CD14-positive monocyte (primary cell): ENCODE measurements at regions not wholly inside any gene's neighbourhood (a gene's known extent, or its start where the extent isn't known, plus 50 kb on each side); places are given as distances from the start of the nearest gene placed in this dataset.

Experiments
- DNase-seq, 3 donors: peaks; one replicate each; pipeline ENCODE4 v3.0.0-alpha.2; 2011 to 2022
- H2AFZ ChIP-seq: 2 replicates; pipeline ENCODE4 v1.6.0; 2012; ENCODE audit warnings: mild to moderate bottlenecking, low read depth, low read length, inconsistent platforms; ENCODE audit not compliant: insufficient read depth, poor library complexity, severe bottlenecking
- H3K27ac ChIP-seq, 2 donors: 1 replicate in 1 of 2; 2 replicates in 1 of 2; pipeline ENCODE4 v1.5.1; 2012 to 2013; ENCODE audit warnings: low read length in 2 of 2, control low read depth in 1 of 2, inconsistent platforms in 1 of 2, low read depth in 1 of 2, mild to moderate bottlenecking in 1 of 2
- H3K27me3 ChIP-seq, 2 donors: one replicate each; pipeline versions ENCODE4 v1.6.0 to v1.6.1; 2011 to 2013; ENCODE audit warnings: low read length in 2 of 2; ENCODE audit not compliant: control insufficient read depth in 2 of 2, insufficient read depth in 2 of 2
- H3K36me3 ChIP-seq, 2 donors: replicated peaks in 1 of 2; 1 replicate in 1 of 2; 2 replicates in 1 of 2; pipeline versions ENCODE4 v1.5.1 to v1.6.1; 2012 to 2013; ENCODE audit warnings: low read length in 2 of 2, control low read depth in 1 of 2, inconsistent platforms in 1 of 2, mild to moderate bottlenecking in 1 of 2; ENCODE audit not compliant: insufficient read depth in 2 of 2, control insufficient read depth in 1 of 2
- H3K4me1 ChIP-seq, 2 donors: 1 replicate in 1 of 2; 2 replicates in 1 of 2; pipeline versions ENCODE4 v1.5.1 to v1.6.1; 2012 to 2013; ENCODE audit warnings: low read length in 2 of 2, control low read depth in 1 of 2, inconsistent platforms in 1 of 2, mild to moderate bottlenecking in 1 of 2, moderate library complexity in 1 of 2; ENCODE audit not compliant: insufficient read depth in 2 of 2, control insufficient read depth in 1 of 2
- H3K4me2 ChIP-seq: replicated peaks from 2 replicates; pipeline ENCODE3; 2012; ENCODE audit warnings: low read length, moderate library complexity, mild to moderate bottlenecking; ENCODE audit not compliant: poor library complexity, severe bottlenecking; ENCODE audit errors: extremely low read depth
- H3K4me3 ChIP-seq, 3 experiments: fragments of 200-600 bp in 1 of 3; sonication (generic) in 1 of 3; replicated peaks in 1 of 3; 1 replicate in 2 of 3; 2 replicates in 1 of 3; pipeline ENCODE4 v1.5.1; 2011 to 2013; ENCODE audit warnings: low read length in 3 of 3, mild to moderate bottlenecking in 3 of 3, control low read depth in 2 of 3, low read depth in 2 of 3, inconsistent platforms in 1 of 3, moderate library complexity in 1 of 3
- H3K79me2 ChIP-seq: 2 replicates; pipeline ENCODE4 v1.6.0; 2012; ENCODE audit warnings: mild to moderate bottlenecking, control low read depth, inconsistent platforms, low read length, moderate library complexity; ENCODE audit not compliant: insufficient read depth
- H3K9ac ChIP-seq: 2 replicates; pipeline ENCODE4 v1.6.0; 2017; ENCODE audit warnings: low read length, mild to moderate bottlenecking; ENCODE audit not compliant: insufficient read depth, poor library complexity, severe bottlenecking
- H3K9me3 ChIP-seq, 2 donors: replicated peaks in 1 of 2; 1 replicate in 1 of 2; 2 replicates in 1 of 2; pipeline versions ENCODE4 v1.5.1 to v1.6.1; 2012 to 2013; ENCODE audit warnings: low read length in 2 of 2, control low read depth in 1 of 2; ENCODE audit not compliant: control insufficient read depth in 1 of 2, insufficient read depth in 1 of 2
- H4K20me1 ChIP-seq: 2 replicates; pipeline ENCODE4 v1.6.0; 2012; ENCODE audit warnings: mild to moderate bottlenecking, low read length, control low read depth, moderate library complexity; ENCODE audit not compliant: insufficient read depth
- H3K27ac Mint-ChIP-seq, 7 donors: one replicate each; pipeline ENCODE4 v1.8.0; 2020; ENCODE audit warnings: mild to moderate bottlenecking in 7 of 7, mixed read lengths in 7 of 7, moderate library complexity in 6 of 7, inconsistent platforms in 2 of 7
- H3K27me3 Mint-ChIP-seq, 3 donors: one replicate each; pipeline ENCODE4 v1.8.0; 2021 to 2022; ENCODE audit warnings: low read depth in 3 of 3, mild to moderate bottlenecking in 3 of 3, mixed read lengths in 3 of 3, moderate library complexity in 3 of 3, inconsistent platforms in 1 of 3
- H3K36me3 Mint-ChIP-seq, 2 donors: one replicate each; pipeline ENCODE4 v1.8.0; 2020; ENCODE audit warnings: mixed read lengths in 2 of 2, inconsistent platforms in 1 of 2, mild to moderate bottlenecking in 1 of 2
- H3K4me1 Mint-ChIP-seq: one replicate; pipeline ENCODE4 v1.8.0; 2020; ENCODE audit warnings: mild to moderate bottlenecking, mixed read lengths
- H3K4me3 Mint-ChIP-seq, 2 donors: one replicate each; pipeline ENCODE4 v1.8.0; 2020; ENCODE audit warnings: mild to moderate bottlenecking in 2 of 2, mixed read lengths in 2 of 2, moderate library complexity in 1 of 2
- H3K9me3 Mint-ChIP-seq, 7 donors: one replicate each; pipeline ENCODE4 v1.8.0; 2020 to 2022; ENCODE audit warnings: mixed read lengths in 7 of 7, mild to moderate bottlenecking in 6 of 7, moderate library complexity in 6 of 7, inconsistent platforms in 2 of 7
- CTCF ChIP-seq: fragments of 200-600 bp; IDR thresholded peaks from one replicate; pipeline ENCODE4 v1.8.0; 2022; ENCODE audit warnings: antibody characterized with exemption, mild to moderate bottlenecking
- WGBS: methylation state at CpG from one replicate; pipeline ENCODE4 v1.1.5; 2013; ENCODE audit warnings: missing lambda C conversion rate; ENCODE audit not compliant: insufficient coverage; 5-methylcytosine and 5-hydroxymethylcytosine counted together
- intact Hi-C, 2 donors: fragments of 100-400 bp; cut with micrococcal nuclease; formaldehyde crosslinking; loops; one replicate each; pipeline versions ENCODE4 v1.15.0 to v1.15.1; 2023

GRCh38 chr2:60302377-60303126, 250.9 kb downstream of the BCL11A start:
- H3K4me3 ChIP-seq = no peak overlapping the region
- intact Hi-C loops = no loop called here
- H3K36me3 Mint-ChIP-seq = no peaks in the 10 kb centered on the region
- H3K27me3 Mint-ChIP-seq = peaks cover 0 to 9% (median 0%) of the 10 kb centered on the region in 3 donors
- H3K36me3 ChIP-seq = no peaks in the 10 kb centered on the region
- H3K4me1 ChIP-seq = peaks cover 48% of the 10 kb centered on the region in 2 donors
- no peak for TF ChIP-seq CTCF
- no peak overlapping the region for H3K9ac ChIP-seq
- H3K4me1 Mint-ChIP-seq = peaks cover 55% of the 10 kb centered on the region
- H3K27ac Mint-ChIP-seq = peak overlapping the region in 3 of 7 donors; percentile 54 to 73 (median 61)
- H3K27me3 ChIP-seq = no peaks in the 10 kb centered on the region
- peak overlapping the region; percentile 38 for H2AFZ ChIP-seq
- H3K4me2 ChIP-seq = no peak overlapping the region
- no peak for DNase-seq
- peak overlapping the region in 1 of 2 donors; percentile 63 for H3K27ac ChIP-seq
- no peaks in the 10 kb centered on the region for H3K79me2 ChIP-seq
- H3K9me3 Mint-ChIP-seq = peaks cover 0 to 2% (median 0%) of the 10 kb centered on the region in 7 donors
- peaks cover 0 to 2% of the 10 kb centered on the region in 2 donors for H3K9me3 ChIP-seq
- WGBS = 100% methylated on average over 1 of the region's 6 CpGs
- no peak overlapping the region for H3K4me3 Mint-ChIP-seq
- H4K20me1 ChIP-seq = no peaks in the 10 kb centered on the region

DNA sequence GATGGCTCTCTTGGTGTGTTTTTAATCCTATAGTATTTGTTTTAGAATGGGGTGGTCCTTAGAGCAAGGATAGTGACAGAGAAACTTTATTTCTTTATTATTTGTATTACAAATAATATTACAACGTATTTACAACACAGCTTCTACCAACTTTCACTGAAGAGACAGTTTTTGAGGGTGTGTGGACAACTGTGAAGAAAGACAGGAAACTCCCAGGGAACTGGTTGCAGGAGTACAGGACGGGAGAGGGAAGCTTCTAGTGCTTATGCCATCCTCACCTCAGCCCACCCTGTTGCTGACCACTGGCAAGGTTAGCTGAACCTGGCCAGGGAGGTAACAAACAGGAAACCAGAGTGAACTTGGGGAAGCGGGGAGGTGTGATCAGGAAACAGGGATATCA, 251.7 kb downstream of the BCL11A start:
- peaks cover 0 to 2% (median 0%) of the 10 kb centered on the region in 7 donors for H3K9me3 Mint-ChIP-seq
- Histone ChIP-seq H3K9me3 (peaks cover 0 to 3% of the 10 kb centered on the region in 2 donors), H3K36me3 (no peaks in the 10 kb centered on the region), H3K27ac (no peak overlapping the region), H4K20me1 (no peaks in the 10 kb centered on the region), H3K4me2 (no peak overlapping the region), H3K27me3 (no peaks in the 10 kb centered on the region), H3K9ac (no peak overlapping the region), H3K4me1 (peaks cover 46 to 48% of the 10 kb centered on the region in 2 donors), H3K4me3 (no peak overlapping the region), H3K79me2 (no peaks in the 10 kb centered on the region), H2AFZ (peak overlapping the region; percentile 30)
- peak in 1 of 3 donors; percentile 44 for DNase-seq
- intact Hi-C loops = no loop called here
- no peak for TF ChIP-seq CTCF
- H3K4me1 Mint-ChIP-seq = peaks cover 55% of the 10 kb centered on the region
- no CpG with 5 or more reads among the region's 3 CpGs for WGBS
- peak overlapping the region in 1 of 7 donors; percentile 28 for H3K27ac Mint-ChIP-seq
- peaks cover 0 to 9% (median 0%) of the 10 kb centered on the region in 3 donors for H3K27me3 Mint-ChIP-seq
- H3K36me3 Mint-ChIP-seq = no peaks in the 10 kb centered on the region
- no peak overlapping the region for H3K4me3 Mint-ChIP-seq
